NCI-H1417 treated with DMSO at 0.1 percent for 48 hours (cell line): ENCODE measurements at regions not wholly inside any gene's neighbourhood (a gene's known extent, or its start where the extent isn't known, plus 50 kb on each side); places are given as distances from the start of the nearest gene placed in this dataset.
"Not testable (repeated sequence)": the region's sequence is repeated elsewhere in the genome, so short reads cannot be mapped to it uniquely, and the experiment has no call there.

Experiments
- DNase-seq: peaks from one replicate; lab custom pipeline; 2025; lab: John Stamatoyannopoulos, UW

DNA sequence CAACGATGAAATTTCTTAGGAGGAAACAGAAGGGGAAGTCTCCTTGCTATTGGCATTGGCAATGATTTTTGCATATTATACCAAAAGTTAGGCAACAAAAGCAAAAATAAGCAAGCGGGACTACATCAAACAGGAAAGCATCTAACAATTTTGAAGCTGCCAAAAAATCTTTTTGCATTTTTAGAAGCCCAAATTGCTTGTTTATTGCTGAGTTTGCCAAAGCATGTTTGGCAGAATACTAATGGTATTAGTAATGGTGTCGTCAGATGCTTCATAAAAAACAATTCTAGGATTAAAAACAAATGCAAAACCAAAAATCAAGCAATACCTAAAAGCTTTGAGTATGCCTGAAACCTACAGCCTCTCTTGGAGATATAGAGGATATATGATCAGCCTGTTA is 80.0 kb downstream of the GALR1 start:
- DNase-seq = no peak

GRCh38 chr18:77334876-77335275 is 85.2 kb downstream of the GALR1 start:
- no peak for DNase-seq

- no peak for DNase-seq
Measured at GRCh38 chr18:77337604-77338003, 88.0 kb downstream of the GALR1 start.

GRCh38 chr18:77339093-77339492 is 89.4 kb downstream of the GALR1 start:
- no peak for DNase-seq

- no peak for DNase-seq
Measured at GRCh38 chr18:77339623-77340022, 90.0 kb downstream of the GALR1 start.

- no peak for DNase-seq
Measured at GRCh38 chr18:77340815-77341214, 91.2 kb downstream of the GALR1 start.

DNA sequence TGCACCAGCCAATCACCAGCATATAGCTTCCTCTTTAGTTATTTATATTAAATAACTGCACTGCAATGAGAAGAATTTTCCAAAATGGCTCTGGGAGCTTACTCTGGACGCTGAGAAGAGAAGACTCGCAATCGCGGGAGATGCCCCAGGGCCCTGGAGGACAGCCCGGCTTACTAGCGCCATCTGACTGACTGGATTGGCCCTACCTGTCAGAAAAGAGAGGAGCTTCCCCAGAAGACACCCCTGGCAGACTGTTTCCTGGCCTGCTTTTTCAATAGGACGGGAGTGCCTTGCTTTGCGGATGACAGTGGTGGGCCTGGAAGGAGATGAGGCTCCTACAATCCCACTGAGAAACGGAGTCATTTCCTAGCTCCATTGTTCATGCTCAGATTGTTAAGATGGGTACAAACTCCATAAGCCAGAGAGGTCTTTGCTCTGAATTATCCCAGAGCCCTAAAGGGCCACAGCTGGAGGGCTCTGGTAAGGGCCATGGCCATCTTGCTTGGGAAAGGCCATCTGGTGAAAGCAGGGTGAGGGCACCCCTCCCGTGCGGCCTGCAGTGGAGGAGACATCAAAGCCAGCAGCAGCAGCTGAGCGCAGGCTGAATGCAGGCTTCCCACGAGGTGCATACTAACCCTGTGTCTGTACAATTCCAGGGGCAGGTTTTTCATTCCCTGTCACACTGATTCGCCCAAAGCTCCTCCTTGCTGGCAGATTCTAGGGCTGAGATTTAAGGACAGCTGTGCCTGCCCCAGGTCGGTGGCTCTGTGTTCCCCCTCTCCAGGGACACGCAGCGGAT is 92.1 kb downstream of the GALR1 start:
- DNase-seq = no peak

DNA sequence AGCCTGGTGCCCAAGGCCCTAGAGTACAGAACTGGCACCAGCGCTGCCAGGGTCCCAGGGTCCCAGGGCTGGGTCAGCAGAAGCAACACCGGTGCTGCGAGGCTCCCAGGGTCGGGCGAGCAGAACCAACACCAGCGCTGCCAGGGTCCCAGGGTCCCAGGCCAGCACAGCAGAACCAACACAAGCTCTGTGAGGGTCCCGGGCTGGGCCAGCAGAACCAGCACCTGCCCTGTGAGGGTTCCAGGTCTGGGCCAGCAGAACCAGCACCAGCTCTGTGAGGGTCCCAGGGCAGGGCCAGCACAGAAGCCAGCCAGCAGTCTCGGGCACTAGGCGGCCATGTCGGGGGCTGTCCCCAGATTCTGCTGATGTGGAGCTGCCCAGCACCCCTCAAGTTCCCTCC is 93.1 kb downstream of the GALR1 start:
- DNase-seq = no peak

DNA sequence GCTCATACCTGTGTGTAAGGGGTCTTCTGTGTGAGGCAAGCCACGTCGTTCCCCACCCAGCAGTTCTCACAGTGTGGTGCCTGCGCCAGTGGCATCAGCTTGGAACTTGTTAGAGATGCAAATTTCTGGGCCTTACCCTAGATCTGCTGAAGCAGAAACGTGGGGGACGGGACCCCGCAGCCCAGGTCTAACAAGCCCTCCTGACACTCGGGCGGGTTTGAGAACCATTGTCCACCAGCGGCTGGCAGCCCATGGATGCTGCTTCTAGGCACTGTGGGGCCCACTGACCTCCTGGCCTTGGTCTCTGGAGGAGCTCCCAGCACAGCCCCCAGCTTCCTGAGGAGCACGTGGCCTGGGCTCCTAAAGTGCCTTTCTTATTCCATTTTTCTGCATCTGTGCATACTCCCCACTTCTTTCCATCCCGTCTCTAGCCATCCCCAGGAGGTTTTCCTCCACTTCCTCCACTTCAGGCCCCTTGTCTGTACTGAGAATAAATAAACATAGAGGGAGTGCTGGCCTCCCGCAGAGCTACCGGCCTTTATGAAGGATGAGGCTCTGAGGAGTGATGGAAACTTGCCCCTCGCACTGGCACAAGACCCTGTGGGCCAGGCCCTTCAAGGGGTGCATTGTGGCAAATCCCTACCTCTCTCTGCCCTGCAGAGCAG is 94.3 kb downstream of the GALR1 start:
- no peak for DNase-seq

- no peak for DNase-seq
Measured at GRCh38 chr18:77344786-77345500, 95.3 kb downstream of the GALR1 start.

DNA sequence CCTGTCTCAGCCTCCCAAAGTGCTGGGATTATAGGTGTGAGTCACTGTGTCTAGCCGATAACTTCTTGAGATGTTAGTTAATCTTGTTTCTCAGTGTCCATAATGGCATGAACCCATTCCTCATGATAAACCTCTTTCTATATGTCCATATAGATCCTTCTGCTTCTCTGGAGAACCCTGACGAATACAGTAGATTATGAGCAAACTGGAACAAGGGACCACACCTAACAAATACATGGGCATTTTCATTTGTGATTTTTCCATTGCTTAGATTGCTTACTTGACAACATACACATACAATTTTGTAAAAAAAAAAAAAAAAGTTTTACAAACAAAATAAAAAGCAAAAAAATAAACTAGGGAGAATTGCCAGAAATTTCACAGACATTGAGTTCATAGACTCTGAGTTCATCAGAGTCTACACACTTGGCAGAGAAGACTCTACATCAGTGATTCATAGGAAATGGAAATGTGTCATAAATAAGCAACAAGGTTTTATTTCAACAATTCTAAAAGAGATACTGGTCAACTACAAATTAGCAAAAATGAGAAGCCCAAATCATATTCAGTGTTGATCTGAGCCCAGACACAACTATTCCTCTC is 96.7 kb downstream of the GALR1 start:
- DNase-seq = no peak

GRCh38 chr18:77353349-77353748 is 103.7 kb downstream of the GALR1 start:
- not testable (repeated sequence) for DNase-seq

DNA sequence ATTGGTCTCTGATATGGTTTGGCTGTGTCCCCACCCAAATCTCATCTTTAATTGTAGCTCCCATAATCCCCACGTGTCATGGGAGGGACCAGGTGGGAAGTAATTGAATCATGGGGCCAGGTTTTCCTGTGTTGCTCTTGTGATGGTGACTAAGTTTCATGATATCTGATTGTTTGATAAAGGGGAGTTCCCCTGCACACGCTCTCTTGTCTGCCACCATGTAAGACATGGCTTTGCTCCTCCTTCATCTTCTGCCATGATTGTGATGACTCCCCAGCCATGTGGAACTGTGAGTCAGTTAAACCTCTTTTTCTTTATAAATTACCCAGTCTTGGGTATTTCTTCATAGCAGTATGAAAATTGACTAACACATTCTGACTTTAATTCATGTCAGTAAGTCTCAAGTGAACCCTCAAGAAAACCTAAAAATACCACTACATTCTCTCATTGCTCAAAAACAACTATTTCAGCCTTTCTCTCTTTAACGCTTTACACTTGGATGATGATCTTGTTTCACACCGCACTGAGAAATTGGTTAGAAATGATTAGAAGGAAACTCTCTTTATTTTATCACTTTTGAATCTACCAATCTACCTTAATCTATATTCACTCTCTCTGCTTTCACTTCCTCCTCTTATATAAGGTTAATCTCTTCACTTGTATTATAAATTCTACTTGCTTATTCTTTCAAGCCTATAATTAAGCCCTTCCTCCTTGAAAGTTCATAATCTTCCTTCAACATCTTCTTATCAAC is 110.1 kb downstream of the GALR1 start:
- DNase-seq = no peak

- DNase-seq = no peak
Measured at GRCh38 chr18:77360315-77361190, 110.9 kb downstream of the GALR1 start.

GRCh38 chr18:77361382-77361781 is 111.7 kb downstream of the GALR1 start:
- DNase-seq = no peak

DNA sequence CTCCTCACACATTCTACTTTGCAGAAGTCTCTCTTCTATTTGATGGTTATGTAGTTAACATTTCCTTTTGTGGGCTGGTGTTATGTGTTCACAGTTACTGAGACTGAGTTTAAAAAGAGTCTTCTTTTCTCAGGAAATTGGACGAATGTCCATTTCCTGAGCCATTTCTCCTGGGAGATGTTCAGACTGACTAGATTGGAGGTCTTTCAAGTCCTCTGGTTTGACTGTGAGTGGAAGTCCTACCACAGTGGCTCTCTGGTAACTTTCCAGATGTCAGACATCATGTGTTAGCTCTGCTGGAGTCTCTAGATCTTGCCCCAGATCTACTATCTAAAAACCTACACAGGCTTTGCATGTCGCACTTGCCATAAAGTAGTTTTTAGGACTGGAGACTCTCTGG is 116.0 kb downstream of the GALR1 start:
- no peak for DNase-seq

GRCh38 chr18:77366067-77366719 is 116.5 kb downstream of the GALR1 start:
- DNase-seq = no peak

DNA sequence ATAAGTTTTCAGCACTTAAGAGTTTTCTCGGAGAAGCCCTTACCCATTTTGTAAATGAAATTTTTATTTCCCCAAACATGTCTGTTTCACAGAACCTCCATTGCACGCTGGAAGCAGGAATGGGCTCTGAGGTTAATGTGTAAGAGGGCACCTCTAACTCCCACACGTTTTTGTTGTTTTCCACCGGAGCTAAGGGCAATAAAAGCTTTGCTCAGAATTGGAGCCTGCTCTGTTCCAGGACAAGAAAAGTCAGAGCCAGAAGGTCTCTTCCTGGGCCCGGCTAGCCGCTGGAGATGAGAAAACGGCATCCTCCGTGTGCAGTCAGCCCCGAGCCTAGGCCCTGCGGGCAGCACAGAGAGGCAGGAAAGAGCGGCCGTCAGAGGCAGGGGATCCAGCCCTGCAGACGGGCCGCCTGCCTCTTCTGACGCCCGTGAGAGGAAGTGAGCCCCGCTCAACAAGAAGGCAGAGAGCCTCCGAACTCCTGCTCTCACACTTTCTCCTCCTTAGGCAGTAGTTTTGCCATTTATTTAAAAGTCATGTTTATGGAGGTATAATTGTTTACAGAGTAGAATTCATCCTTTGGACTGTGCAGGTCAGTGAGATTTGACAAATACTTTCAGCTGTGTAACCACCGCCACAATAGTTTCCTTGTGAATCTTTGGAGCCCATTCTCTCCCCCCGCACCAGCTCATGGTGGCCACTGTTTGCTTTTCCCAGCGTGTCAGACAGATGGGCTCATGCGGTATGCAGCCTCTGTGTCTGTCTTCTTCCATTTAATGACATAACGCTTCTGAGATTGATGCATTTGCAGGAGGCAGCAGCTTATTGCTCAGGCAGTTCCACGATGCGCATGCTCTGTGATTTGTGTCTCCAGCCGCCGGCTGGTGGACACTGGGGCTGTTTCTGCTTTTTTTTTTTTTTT is 117.3 kb downstream of the GALR1 start:
- DNase-seq = peak; percentile 42

DNA sequence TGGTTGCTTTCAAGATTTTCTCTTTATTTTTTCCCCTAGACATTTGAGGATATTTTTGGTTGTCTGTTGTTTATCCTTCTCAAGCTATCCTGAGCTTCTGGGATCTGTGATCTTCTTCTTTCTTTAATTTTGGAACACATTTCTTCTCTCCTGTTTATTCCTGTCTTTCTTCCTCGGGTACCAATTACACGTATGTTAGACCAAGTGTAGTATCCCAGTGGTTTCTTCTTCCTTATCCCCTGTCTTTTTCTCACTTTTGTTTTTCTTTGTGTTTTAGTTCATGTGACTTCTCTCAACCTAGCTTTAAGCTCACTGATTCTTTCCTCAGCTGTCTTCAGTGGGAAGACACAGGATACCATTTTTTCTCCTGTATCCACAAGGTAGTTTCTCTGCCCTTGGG is 120.0 kb downstream of the GALR1 start:
- no peak for DNase-seq
